Activated CD4-positive, alpha-beta T cell treated with anti-CD3 and anti-CD28 coated beads for 48 hours (primary cell): ENCODE measurements at regions not wholly inside any gene's neighbourhood (a gene's known extent, or its start where the extent isn't known, plus 50 kb on each side); places are given as distances from the start of the nearest gene placed in this dataset.
"Not testable (repeated sequence)": the region's sequence is repeated elsewhere in the genome, so short reads cannot be mapped to it uniquely, and the experiment has no call there.

ENCODE experiments used
- DNase-seq: peaks from one replicate; pipeline ENCODE4 v3.0.0-alpha.2; 2020

GRCh38 chr20:4635781-4636180, 50.5 kb upstream of the PRNP start:
- DNase-seq = no peak

- DNase-seq = no peak
These were observed 50.9 kb upstream of the PRNP start for GRCh38 chr20:4635342-4635741.

- no peak for DNase-seq
These were observed 52.5 kb upstream of the PRNP start for GRCh38 chr20:4633780-4634179.

GRCh38 chr20:4633379-4633778, 52.9 kb upstream of the PRNP start:
- no peak for DNase-seq

- DNase-seq = no peak
These were observed 53.4 kb upstream of the PRNP start for GRCh38 chr20:4632876-4633275.

GRCh38 chr20:4626228-4626627, 60.0 kb upstream of the PRNP start:
- DNase-seq = no peak

- no peak for DNase-seq
These were observed 60.6 kb upstream of the PRNP start for GRCh38 chr20:4625687-4626086.

- DNase-seq = not testable (repeated sequence)
These were observed 61.5 kb upstream of the PRNP start for GRCh38 chr20:4624675-4625336.

GRCh38 chr20:4619144-4619543, 67.1 kb upstream of the PRNP start:
- DNase-seq = not testable (repeated sequence)

GRCh38 chr20:4617484-4617883, 68.8 kb upstream of the PRNP start:
- DNase-seq = no peak

- DNase-seq = no peak
These were observed 69.2 kb upstream of the PRNP start for GRCh38 chr20:4617019-4617418.

GRCh38 chr20:4613718-4614620, 72.3 kb upstream of the PRNP start:
- peak; percentile 73 for DNase-seq

GRCh38 chr20:4613184-4613583, 73.1 kb upstream of the PRNP start:
- no peak for DNase-seq

- DNase-seq = no peak
These were observed 75.4 kb upstream of the PRNP start for GRCh38 chr20:4610871-4611270.

GRCh38 chr20:4609511-4609910, 76.7 kb upstream of the PRNP start:
- no peak for DNase-seq

GRCh38 chr20:4608861-4609260, 77.4 kb upstream of the PRNP start:
- no peak for DNase-seq

GRCh38 chr20:4607287-4607713, 79.0 kb upstream of the PRNP start:
- DNase-seq = peak; percentile 61

GRCh38 chr20:4606051-4606450, 80.2 kb upstream of the PRNP start:
- no peak for DNase-seq

- no peak for DNase-seq
These were observed 81.1 kb upstream of the PRNP start for GRCh38 chr20:4605166-4605565.

GRCh38 chr20:4604580-4604979, 81.7 kb upstream of the PRNP start:
- DNase-seq = no peak

- no peak for DNase-seq
These were observed 82.5 kb upstream of the PRNP start for GRCh38 chr20:4603724-4604123.

- no peak for DNase-seq
These were observed 84.0 kb upstream of the PRNP start for GRCh38 chr20:4602297-4602631.

- DNase-seq = no peak
These were observed 84.5 kb upstream of the PRNP start for GRCh38 chr20:4601630-4602296.
